ENCODE measurements at regions not wholly inside any gene's neighbourhood (a gene's known extent, or its start where the extent isn't known, plus 50 kb on each side); places are given as distances from the start of the nearest gene placed in this dataset.
A peak's percentile ranks its signal among the peaks of the same experiment; 100 is the strongest.

DNA sequence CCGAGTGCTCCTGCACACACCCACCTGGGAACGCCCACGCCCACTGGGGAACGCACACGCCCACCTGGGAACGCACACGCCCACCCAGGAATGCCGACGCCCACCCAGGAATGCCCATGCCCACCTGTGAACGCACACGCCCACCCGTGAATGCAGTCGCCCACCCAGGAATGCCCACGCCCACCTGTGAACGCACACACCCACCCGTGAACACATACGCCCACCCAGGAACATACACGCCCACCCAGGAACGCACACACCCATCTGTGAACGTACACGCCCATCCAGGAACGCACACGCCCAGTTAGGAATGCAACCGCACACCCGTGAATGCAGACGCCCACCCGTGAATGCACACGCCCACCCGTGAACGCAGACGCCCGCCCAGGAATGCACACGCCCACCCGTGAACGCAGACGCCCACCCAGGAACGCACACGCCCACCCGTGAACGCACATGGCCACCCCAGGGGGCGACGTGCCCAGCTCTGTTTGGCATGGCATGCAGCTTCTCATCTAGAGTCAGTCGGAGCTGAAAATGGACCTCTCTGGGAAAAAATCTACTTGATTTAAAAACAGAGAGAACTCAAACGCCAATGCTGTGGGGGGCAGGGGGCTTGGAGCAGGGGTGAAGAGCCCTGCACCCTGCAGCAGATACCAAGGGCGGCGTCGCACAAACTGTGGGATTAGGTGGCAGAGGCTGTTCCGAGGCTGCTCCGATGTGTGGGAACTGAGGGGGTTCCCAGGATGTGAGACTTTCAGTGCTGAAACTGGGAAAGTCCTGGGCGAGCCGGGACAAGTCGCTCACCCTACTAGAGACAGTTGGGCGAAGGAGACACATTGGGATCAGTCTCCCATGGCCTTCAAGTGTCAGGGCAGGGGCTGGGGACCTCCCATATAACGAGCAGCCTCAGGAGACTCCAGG, 83.3 kb downstream of the MYEOV start:
- no peak for DNase-seq (ENCODE audit: low spot score)
- no peaks in the 10 kb centered on the region for H3K79me2 ChIP-seq (ENCODE audit: low read depth)
- H3K4me3 ChIP-seq: no peak overlapping the region
- peaks cover 17% of the 10 kb centered on the region for H3K4me1 Mint-ChIP-seq
- H2AFZ ChIP-seq (replicated peaks): no peak overlapping the region
- no peak overlapping the region for H3K9ac ChIP-seq
- no peak overlapping the region for H3K4me3 Mint-ChIP-seq
- H3K27ac Mint-ChIP-seq: peak overlapping the region; percentile 42
- no peaks in the 10 kb centered on the region for H3F3A ChIP-seq (ENCODE audit: low read depth)
- no peaks in the 10 kb centered on the region for H3K4me1 ChIP-seq
- H3K36me3 ChIP-seq: no peaks in the 10 kb centered on the region
- TF ChIP-seq EZH2 (IDR thresholded peaks at IDR 0.05) (no peak), EZH2phosphoT487 (IDR thresholded peaks at IDR 0.05) (no peak)
- TF ChIP-seq, protein P1, sequence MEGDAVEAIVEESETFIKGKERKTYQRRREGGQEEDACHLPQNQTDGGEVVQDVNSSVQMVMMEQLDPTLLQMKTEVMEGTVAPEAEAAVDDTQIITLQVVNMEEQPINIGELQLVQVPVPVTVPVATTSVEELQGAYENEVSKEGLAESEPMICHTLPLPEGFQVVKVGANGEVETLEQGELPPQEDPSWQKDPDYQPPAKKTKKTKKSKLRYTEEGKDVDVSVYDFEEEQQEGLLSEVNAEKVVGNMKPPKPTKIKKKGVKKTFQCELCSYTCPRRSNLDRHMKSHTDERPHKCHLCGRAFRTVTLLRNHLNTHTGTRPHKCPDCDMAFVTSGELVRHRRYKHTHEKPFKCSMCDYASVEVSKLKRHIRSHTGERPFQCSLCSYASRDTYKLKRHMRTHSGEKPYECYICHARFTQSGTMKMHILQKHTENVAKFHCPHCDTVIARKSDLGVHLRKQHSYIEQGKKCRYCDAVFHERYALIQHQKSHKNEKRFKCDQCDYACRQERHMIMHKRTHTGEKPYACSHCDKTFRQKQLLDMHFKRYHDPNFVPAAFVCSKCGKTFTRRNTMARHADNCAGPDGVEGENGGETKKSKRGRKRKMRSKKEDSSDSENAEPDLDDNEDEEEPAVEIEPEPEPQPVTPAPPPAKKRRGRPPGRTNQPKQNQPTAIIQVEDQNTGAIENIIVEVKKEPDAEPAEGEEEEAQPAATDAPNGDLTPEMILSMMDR (IDR thresholded peaks at IDR 0.05): no peak
- no peaks in the 10 kb centered on the region for H3K9me3 ChIP-seq (ENCODE audit: low read depth)
- H3K27me3 Mint-ChIP-seq (ENCODE audit: insufficient read depth, low read depth): peaks cover 14% of the 10 kb centered on the region
- H3K27me3 ChIP-seq: no peaks in the 10 kb centered on the region
- H4K20me1 ChIP-seq (ENCODE audit: low read depth): no peaks in the 10 kb centered on the region
- H3K4me2 ChIP-seq: no peak overlapping the region
- H3K27ac ChIP-seq: no peak overlapping the region
- H3K9me3 Mint-ChIP-seq: no peaks in the 10 kb centered on the region
- H3K36me3 Mint-ChIP-seq: no peaks in the 10 kb centered on the region

DNA sequence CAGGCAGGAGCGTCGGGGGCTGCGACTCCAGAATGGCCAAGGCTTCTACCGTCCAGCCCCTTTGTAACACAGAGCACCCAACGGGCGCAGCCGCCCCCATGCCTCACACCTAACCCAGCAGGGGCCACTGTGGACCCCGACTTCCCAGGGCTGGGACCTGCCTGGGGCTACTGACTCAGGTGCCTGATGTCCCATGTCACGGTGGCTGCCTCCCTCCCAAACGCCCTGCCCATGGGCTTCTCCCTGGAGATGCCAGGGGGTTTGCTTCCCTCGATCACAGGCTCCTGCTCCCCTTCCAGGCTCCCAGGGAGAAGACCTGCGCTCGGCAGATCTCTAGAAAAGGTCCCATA, 84.0 kb downstream of the MYEOV start:
- no peak overlapping the region for H3K27ac Mint-ChIP-seq
- no peaks in the 10 kb centered on the region for H3K9me3 ChIP-seq (ENCODE audit: low read depth)
- H3K27me3 Mint-ChIP-seq (ENCODE audit: insufficient read depth, low read depth): peaks cover 11% of the 10 kb centered on the region
- no peaks in the 10 kb centered on the region for H3K36me3 ChIP-seq
- no peak overlapping the region for H3K9ac ChIP-seq
- H3K4me3 Mint-ChIP-seq: no peak overlapping the region
- no peaks in the 10 kb centered on the region for H4K20me1 ChIP-seq (ENCODE audit: low read depth)
- no peak overlapping the region for H3K4me2 ChIP-seq
- H3K4me3 ChIP-seq: no peak overlapping the region
- H3K4me1 ChIP-seq: no peaks in the 10 kb centered on the region
- DNase-seq (ENCODE audit: low spot score): no peak
- H3K27ac ChIP-seq: no peak overlapping the region
- H3K9me3 Mint-ChIP-seq: no peaks in the 10 kb centered on the region
- no peaks in the 10 kb centered on the region for H3F3A ChIP-seq (ENCODE audit: low read depth)
- no peak overlapping the region for H2AFZ ChIP-seq (replicated peaks)
- no peaks in the 10 kb centered on the region for H3K79me2 ChIP-seq (ENCODE audit: low read depth)
- no peaks in the 10 kb centered on the region for H3K36me3 Mint-ChIP-seq
- H3K4me1 Mint-ChIP-seq: peaks cover 18% of the 10 kb centered on the region
- TF ChIP-seq, protein P1 (IDR thresholded peaks at IDR 0.05): no peak
- TF ChIP-seq EZH2 (IDR thresholded peaks at IDR 0.05) (no peak), EZH2phosphoT487 (IDR thresholded peaks at IDR 0.05) (no peak)
- H3K27me3 ChIP-seq: no peaks in the 10 kb centered on the region

DNA sequence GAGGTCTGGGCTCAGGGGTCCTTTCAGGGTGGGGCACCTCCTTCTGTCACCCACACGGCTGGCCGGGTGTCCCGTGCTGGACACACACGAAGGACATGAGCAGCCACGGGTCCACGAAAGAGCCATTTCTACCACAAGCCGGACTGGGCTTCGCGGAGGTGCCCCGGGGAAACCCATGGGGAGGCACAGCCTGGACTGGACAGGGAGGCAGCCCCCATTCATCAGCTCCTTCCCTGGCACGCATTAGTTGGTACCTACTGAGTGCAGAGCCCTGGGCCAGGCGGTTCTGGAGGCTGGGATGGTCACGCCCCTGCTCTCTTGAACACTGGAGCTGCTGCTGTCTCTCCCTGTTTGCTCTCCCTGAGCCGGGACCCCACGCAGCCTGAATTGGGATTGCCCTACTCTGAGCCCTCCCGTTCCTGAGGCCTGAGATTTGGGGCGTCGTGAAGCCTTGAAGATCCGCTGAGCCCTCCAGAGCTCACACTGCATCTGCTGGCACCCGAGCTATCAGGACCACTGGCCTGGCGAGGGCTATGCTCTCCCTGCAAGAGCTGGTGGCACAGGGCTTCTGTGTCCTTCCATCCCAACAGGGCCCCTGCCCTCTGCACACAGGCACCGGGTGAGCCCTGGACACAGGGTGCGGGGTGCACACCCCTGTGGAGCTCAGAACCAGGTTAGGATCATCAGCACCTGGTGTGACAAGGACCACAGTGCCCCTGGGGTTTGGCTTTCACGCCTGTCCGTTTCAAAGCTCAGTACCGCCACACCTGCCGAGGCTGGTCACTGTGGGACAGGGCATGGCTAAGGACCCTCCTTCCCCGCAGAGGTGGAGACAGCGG, 84.6 kb downstream of the MYEOV start:
- Mint-ChIP-seq H3K27me3 (ENCODE audit: insufficient read depth, low read depth) (peaks cover 11% of the 10 kb centered on the region), H3K36me3 (no peaks in the 10 kb centered on the region), H3K4me1 (peaks cover 18% of the 10 kb centered on the region), H3K27ac (peak overlapping the region; percentile 90), H3K4me3 (no peak overlapping the region), H3K9me3 (no peaks in the 10 kb centered on the region)
- no peak overlapping the region for H3K9ac ChIP-seq
- no peaks in the 10 kb centered on the region for H3F3A ChIP-seq (ENCODE audit: low read depth)
- DNase-seq (ENCODE audit: low spot score): no peak
- no peaks in the 10 kb centered on the region for H3K27me3 ChIP-seq
- H3K4me3 ChIP-seq: no peak overlapping the region
- no peak overlapping the region for H3K4me2 ChIP-seq
- H4K20me1 ChIP-seq (ENCODE audit: low read depth): no peaks in the 10 kb centered on the region
- no peaks in the 10 kb centered on the region for H3K36me3 ChIP-seq
- no peaks in the 10 kb centered on the region for H3K79me2 ChIP-seq (ENCODE audit: low read depth)
- H3K4me1 ChIP-seq: no peaks in the 10 kb centered on the region
- no peak for TF ChIP-seq EZH2phosphoT487 (IDR thresholded peaks at IDR 0.05)
- TF ChIP-seq, protein P1 (IDR thresholded peaks at IDR 0.05): no peak
- no peak for TF ChIP-seq EZH2 (IDR thresholded peaks at IDR 0.05)
- no peak overlapping the region for H3K27ac ChIP-seq
- H2AFZ ChIP-seq (replicated peaks): no peak overlapping the region
- no peaks in the 10 kb centered on the region for H3K9me3 ChIP-seq (ENCODE audit: low read depth)
